ENCODE measurements at regions not wholly inside any gene's neighbourhood (a gene's known extent, or its start where the extent isn't known, plus 50 kb on each side); places are given as distances from the start of the nearest gene placed in this dataset.
A peak's percentile ranks its signal among the peaks of the same experiment; 100 is the strongest.

DNA sequence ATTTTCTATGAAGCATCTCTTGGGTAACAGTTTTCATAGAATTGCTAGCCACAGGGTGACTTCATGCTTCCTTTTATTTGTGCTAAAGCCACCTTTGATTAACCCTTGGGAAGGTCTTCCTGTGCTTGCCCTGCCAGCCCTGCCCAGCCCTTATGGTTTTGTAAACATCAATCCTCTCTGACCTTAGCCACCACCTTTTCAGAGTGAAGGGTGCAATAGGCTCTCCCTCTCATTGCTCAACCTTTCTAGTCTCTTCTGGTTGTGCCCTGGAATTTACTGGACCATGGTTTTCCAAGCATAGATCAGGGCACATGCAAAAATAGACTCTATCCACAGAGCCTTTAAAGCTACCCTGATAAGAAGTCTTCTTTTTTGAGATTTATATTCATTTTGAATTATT, 77.7 kb upstream of the FRMD6 start:
- Mint-ChIP-seq H3K36me3 (ENCODE audit: low read depth) (no peaks in the 10 kb centered on the region), H3K27ac (ENCODE audit: unreplicated experiment) (no peak overlapping the region), H3K9me3 (no peaks in the 10 kb centered on the region), H3K4me3 (no peak overlapping the region), H3K4me1 (peaks cover 36% of the 10 kb centered on the region), H3K27me3 (ENCODE audit: low read depth) (peaks cover 3% of the 10 kb centered on the region)
- DNase-seq (ENCODE audit: low read depth, low spot score) = no peak
- TF ChIP-seq, protein P1, sequence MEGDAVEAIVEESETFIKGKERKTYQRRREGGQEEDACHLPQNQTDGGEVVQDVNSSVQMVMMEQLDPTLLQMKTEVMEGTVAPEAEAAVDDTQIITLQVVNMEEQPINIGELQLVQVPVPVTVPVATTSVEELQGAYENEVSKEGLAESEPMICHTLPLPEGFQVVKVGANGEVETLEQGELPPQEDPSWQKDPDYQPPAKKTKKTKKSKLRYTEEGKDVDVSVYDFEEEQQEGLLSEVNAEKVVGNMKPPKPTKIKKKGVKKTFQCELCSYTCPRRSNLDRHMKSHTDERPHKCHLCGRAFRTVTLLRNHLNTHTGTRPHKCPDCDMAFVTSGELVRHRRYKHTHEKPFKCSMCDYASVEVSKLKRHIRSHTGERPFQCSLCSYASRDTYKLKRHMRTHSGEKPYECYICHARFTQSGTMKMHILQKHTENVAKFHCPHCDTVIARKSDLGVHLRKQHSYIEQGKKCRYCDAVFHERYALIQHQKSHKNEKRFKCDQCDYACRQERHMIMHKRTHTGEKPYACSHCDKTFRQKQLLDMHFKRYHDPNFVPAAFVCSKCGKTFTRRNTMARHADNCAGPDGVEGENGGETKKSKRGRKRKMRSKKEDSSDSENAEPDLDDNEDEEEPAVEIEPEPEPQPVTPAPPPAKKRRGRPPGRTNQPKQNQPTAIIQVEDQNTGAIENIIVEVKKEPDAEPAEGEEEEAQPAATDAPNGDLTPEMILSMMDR (conservative IDR thresholded peaks at IDR 0.05) = no peak

DNA sequence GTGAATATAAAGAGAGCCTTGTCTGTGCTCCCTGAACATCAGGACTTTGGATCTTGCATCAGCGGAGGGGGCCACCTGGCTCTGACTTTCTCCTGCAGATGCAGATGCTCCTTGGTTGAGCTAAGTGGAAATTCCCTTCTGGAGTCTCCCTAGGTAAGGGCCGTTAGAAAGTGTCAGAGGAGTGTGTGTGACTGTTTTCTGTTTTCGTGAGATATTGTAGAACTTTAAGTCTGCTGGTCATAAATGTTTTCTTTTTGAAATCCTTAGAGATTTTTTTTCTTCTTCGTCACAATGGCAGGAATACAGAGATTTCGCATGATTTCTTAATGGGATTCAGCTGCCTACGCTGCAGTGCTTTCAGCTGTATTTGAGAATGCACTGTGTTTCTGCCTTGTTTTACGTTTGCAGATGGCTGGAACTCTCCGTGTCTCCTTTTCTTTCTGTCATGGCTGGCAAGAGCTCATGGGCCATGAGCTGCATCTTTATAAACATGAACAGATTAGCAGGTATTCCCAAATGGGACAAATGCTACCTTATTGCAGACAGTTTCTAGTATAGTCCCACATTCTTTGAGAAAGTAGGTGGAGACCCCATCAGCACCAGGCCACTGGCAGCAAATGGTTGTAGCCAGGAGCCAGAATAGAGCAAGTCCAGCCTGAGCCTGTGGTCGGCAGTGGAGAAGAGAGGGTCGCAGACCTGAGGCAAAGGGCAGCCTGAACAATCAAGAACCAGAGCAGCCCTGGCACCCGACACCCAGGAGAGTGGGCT, 76.2 kb upstream of the FRMD6 start:
- TF ChIP-seq, protein P1 (conservative IDR thresholded peaks at IDR 0.05) = no peak
- Mint-ChIP-seq H3K4me3 (peak overlapping the region; percentile 27), H3K27ac (ENCODE audit: unreplicated experiment) (peak overlapping the region; percentile 90), H3K9me3 (no peaks in the 10 kb centered on the region), H3K27me3 (ENCODE audit: low read depth) (peaks cover 3% of the 10 kb centered on the region), H3K4me1 (peaks cover 36% of the 10 kb centered on the region), H3K36me3 (ENCODE audit: low read depth) (no peaks in the 10 kb centered on the region)
- DNase-seq (ENCODE audit: low read depth, low spot score) = no peak

DNA sequence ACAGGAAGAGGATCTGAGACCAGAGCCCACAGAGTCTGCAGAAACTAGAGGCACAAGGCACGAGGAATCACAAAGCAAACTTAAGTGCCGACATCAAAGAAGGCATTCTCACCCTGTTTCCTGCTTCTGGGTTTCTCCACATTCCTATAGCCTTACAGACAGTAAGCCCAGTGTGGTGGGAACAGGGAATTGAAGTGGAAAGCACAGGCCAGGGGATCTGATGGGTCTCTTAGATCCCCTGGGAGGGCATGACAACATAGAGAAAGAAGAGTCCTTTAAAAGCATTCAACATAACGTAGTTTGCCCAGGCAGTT, 75.6 kb upstream of the FRMD6 start:
- H3K27ac Mint-ChIP-seq (ENCODE audit: unreplicated experiment) = peak overlapping the region; percentile 90

DNA sequence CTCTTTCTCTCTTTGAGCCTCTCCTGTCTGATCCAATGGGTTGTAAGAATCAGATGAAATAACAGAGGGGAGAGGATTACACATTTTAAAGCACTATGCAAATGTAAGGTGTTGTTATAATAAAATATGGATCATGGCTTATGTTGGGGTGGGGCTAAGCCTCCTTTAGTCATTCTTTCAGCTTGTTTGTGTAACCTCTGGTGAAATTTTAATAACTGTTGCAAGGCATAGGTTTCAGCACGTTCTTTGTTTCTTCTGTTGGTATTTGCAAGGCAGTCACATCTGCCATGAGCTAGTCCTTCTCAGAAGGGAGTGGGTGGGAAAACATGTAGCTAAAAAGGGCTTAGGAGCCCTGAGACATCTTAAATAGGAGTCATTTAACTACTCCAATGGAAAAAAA, 74.8 kb upstream of the FRMD6 start:
- Mint-ChIP-seq H3K36me3 (ENCODE audit: low read depth) (no peaks in the 10 kb centered on the region), H3K4me1 (peaks cover 35% of the 10 kb centered on the region), H3K27ac (ENCODE audit: unreplicated experiment) (peak overlapping the region; percentile 58), H3K4me3 (no peak overlapping the region), H3K9me3 (peaks cover under 1% of the 10 kb centered on the region), H3K27me3 (ENCODE audit: low read depth) (no peaks in the 10 kb centered on the region)
- DNase-seq (ENCODE audit: low read depth, low spot score) = no peak
- TF ChIP-seq, protein P1 (conservative IDR thresholded peaks at IDR 0.05) = no peak

More for the DNA sequence above, 75.6 kb upstream of the FRMD6 start:
- H3K27me3 Mint-ChIP-seq (ENCODE audit: low read depth) = no peaks in the 10 kb centered on the region
- H3K4me1 Mint-ChIP-seq = peaks cover 36% of the 10 kb centered on the region
- TF ChIP-seq, protein P1 (conservative IDR thresholded peaks at IDR 0.05) = no peak
- DNase-seq (ENCODE audit: low read depth, low spot score) = no peak
- peak overlapping the region; percentile 27 for H3K4me3 Mint-ChIP-seq
- H3K36me3 Mint-ChIP-seq (ENCODE audit: low read depth) = no peaks in the 10 kb centered on the region
- H3K9me3 Mint-ChIP-seq = no peaks in the 10 kb centered on the region

DNA sequence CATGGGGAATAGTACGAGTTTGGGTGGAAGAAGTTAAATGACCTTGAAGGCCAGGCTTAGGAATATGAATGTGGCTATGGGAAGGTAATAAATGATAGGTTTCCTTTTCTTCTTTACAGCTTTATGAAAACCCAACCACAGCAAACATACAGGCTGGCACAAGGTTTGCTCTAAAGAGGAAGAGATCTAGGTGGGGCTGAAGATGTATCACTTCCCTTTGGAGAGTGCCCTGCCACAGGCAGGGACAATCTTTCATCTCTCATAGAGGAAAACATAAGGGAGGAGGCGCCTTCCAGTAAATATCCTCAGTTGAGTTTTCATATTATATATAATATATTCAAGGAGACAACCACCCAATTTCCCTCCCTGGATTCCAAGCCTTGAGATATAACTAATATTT, 72.9 kb upstream of the FRMD6 start:
- H3K9me3 Mint-ChIP-seq = peaks cover 4% of the 10 kb centered on the region
- TF ChIP-seq, protein P1 (conservative IDR thresholded peaks at IDR 0.05) = no peak
- H3K4me1 Mint-ChIP-seq = peaks cover 25% of the 10 kb centered on the region
- H3K4me3 Mint-ChIP-seq = no peak overlapping the region
- H3K36me3 Mint-ChIP-seq (ENCODE audit: low read depth) = no peaks in the 10 kb centered on the region
- no peak overlapping the region for H3K27ac Mint-ChIP-seq (ENCODE audit: unreplicated experiment)
- H3K27me3 Mint-ChIP-seq (ENCODE audit: low read depth) = no peaks in the 10 kb centered on the region
- DNase-seq (ENCODE audit: low read depth, low spot score) = no peak

Measured in neural crest cell (in vitro differentiated cells).